ENCODE measurements at regions not wholly inside any gene's neighbourhood (a gene's known extent, or its start where the extent isn't known, plus 50 kb on each side); places are given as distances from the start of the nearest gene placed in this dataset.
"Not testable (repeated sequence)": the region's sequence is repeated elsewhere in the genome, so short reads cannot be mapped to it uniquely, and the experiment has no call there.

DNA sequence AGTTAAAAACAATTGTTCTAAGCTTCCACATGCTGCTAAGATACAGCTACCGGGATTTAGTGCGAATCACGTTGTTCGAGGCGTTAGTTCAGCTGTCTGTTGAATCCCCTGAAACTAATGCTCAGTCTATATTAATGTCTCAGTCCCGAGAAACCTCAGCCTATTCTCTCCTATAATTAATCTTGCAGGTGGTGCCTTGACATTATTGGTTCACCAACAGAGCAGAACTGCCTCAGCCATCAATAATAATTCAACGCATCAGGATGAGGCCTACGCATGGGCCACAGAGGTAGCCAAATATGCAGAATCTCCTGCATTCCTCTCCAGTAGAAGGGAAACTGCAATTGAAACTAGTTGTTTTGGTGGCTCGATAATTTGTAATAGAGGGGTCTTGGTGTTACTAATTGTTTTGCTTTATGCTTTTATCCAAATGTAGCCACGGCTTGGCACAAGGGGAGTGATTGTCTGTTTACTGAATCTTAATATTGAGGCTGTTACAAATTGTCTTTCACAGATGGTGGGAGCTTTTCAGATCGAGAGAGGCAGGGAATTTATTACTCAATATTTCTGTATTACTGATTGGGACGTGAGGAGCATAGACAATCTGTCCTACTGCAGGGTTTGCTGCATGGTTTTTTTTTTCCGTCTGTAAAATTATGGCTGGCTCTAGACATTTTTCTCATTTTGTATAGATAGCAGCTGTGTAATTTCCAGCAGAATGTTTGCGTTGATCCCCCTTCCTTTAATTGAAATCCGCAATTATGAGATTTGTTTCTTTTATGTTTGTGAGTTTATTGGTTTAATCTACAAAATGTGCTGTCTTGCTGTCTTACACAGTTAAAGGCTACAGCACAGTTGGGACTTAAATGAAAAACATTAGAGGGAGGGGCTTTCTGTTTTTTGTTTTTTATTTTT lies 1036.5 kb upstream of the NOVA1 start:
- in situ Hi-C loops (cut with HindIII; ENCODE audit: low pct_unique_long_range_greater_than_20kb, low sequenced_read_pairs): no loop called here
- no peak for DNase-seq (ENCODE audit: low read depth, low spot score)

DNA sequence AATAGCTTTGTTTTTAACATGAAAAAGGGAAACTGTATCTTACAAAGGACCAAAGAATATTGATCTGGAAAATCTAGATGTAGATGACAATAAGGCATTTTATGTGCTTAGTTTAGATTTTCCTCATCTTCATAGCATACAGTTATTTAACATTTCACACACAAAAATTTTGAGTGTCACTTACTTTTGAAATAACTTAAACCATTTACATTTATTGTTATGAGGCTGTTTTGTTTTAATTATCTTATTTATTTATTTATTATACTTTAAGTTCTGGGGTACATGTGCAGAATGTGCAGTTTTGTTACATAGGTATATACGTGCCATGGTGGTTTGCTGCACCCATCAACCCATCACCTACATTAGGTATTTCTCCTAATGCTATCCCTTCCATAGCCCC lies 1042.9 kb upstream of the NOVA1 start:
- in situ Hi-C loops (cut with HindIII; ENCODE audit: low pct_unique_long_range_greater_than_20kb, low sequenced_read_pairs); DNase-seq (ENCODE audit: low read depth, low spot score): not testable (repeated sequence)

DNA sequence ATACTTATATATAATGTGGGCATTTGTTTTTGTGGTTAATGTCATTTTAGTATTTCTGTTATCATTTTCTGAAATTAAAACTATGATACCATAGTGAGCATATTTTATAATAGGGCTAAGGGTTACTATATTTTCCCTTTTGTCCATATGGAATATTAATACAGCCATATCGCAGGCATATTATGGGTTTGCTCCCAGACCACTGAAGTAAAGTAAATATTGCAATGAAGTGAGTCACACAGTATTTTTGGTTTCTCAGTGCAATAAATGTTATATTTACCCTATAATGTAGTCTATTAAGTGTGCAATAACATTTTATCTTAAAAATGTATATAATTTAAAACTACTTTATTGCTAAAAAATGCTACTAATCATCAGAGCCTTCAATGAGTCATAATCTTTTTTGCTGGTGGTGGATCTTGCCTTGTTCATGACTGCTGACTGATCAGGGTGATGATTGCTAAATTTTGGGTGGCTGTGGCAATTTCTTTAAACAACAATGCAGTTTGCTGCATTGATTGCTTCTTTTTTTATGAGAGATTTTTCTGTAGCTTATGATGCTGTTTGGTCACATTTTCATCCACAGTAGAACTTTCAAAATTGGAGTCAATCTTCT lies 1044.5 kb upstream of the NOVA1 start:
- no peak for DNase-seq (ENCODE audit: low read depth, low spot score)

DNA sequence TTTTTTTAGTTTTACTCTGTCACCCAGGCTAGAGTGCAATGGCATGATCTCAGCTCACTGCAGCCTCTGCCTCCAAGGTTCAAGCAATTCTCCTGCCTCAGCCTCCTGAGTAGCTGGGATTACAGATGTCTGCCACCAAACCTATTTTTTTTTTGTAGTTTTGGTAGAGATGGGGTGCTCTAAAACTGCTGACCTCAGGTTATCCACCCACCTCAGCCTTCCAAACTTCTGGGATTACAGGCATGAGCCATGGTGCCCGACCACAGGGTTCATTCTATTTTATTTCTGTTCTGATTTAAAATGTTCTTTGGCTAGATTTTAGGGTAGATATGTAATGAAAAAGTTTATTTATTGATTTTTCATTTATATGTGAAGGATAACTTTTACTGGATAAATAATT lies 1062.8 kb upstream of the NOVA1 start:
- no peak for DNase-seq (ENCODE audit: low read depth, low spot score)

More for the DNA sequence above, 1044.5 kb upstream of the NOVA1 start:
- in situ Hi-C loops (cut with HindIII; ENCODE audit: low pct_unique_long_range_greater_than_20kb, low sequenced_read_pairs): no loop called here

DNA sequence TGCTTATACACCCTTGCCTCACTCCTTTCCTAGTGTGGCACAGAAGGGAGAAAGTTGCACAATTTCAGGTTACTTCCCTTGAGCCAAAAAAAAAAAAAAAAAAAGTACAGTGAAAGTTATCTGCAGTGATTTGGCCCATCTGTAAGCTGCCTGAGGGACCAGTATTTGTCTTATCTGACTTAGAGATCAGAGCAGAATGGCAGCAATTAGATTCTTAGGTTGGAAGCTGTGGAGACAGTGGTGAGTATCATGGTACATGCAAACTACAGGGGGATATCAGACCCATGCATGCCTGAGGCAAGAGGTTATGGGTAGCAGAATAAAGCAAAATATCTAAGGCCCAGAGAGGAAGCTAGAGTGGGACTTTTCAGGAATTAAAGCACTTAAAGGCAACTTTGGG lies 1070.7 kb upstream of the NOVA1 start:
- DNase-seq (ENCODE audit: low read depth, low spot score): no peak
- in situ Hi-C loops (cut with HindIII; ENCODE audit: low pct_unique_long_range_greater_than_20kb, low sequenced_read_pairs): no loop called here

More for the DNA sequence above, 1062.8 kb upstream of the NOVA1 start:
- in situ Hi-C loops (cut with HindIII; ENCODE audit: low pct_unique_long_range_greater_than_20kb, low sequenced_read_pairs): no loop called here

DNA sequence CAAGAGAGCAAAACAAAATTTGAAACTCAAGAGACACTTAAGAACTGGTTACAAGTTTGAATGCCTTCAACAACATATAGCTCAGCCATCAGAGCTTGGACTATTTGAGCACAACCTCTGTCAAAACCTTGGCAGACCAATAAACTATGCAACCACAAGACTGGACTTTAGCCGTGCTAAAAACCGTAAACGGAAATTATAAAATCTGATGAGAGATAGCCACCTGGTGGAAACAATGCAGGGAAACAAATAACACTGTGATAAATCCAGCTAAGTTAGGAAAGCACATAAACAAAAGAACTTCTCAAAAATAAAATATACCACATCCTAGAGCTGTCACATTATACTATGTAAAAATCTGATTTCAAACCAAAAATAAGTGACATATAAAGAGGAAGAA lies 1074.2 kb upstream of the NOVA1 start:
- peak; percentile 8 for DNase-seq (ENCODE audit: low read depth, low spot score)
- in situ Hi-C loops (cut with HindIII; ENCODE audit: low pct_unique_long_range_greater_than_20kb, low sequenced_read_pairs): no loop called here

DNA sequence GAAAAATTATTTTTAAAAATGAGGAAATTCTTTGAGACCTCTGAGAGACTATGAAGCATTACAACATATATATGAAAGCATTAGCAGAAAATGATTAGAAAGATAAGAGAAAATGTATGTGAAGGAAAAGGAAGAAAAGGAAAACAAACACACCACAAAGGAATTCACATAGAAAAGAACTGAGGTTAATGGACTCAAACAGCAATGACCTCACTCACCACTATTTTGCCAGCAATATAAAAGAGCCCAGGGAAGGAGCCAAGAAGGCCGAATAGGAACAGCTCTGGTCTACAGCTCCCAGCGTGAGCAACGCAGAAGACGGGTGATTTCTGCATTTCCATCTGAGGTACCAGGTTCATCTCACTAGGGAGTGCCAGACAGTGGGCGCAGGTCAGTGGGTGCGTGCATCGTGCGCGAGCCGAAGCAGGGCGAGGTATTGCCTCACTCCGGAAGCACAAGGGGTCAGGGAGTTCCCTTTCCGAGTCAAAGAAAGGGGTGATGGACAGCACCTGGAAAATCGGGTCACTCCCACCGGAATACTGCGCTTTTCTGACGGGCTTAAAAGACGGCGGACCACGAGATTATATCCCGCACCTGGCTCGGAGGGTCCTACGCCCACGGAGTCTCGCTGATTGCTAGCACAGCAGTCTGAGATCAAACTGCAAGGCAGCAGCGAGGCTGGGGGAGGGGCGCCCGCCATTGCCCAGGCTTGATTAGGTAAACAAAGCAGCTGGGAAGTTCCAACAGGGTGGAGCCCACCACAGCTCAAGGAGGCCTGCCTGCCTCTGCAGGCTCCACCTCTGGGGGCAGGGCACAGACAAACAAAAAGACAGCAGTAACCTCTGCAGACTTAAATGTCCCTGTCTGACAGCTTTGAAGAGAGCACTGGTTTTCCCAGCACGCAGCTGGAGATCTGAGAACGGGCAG lies 1075.2 kb upstream of the NOVA1 start:
- in situ Hi-C loops (cut with HindIII; ENCODE audit: low pct_unique_long_range_greater_than_20kb, low sequenced_read_pairs); DNase-seq (ENCODE audit: low read depth, low spot score): not testable (repeated sequence)

DNA sequence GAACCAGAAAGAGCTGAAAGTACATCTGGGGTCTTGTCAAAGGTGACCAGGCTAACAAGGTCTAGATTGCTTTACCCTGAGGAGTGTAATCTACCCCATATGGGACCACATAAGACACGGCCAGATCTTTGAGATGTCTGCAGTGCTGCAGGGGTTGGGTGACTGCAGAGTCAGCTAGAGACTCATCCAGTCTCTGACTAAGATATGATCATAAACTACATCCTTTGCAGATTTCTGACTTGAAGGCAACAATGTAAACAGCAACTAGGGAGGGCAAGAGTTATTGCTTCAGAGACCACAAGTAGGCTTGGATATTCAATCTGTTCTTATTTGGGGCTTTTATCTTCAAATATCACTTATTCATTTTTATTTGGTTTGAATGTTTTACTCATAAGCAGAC lies 1080.5 kb upstream of the FOXG1 start:
- in situ Hi-C loops (cut with HindIII; ENCODE audit: low pct_unique_long_range_greater_than_20kb, low sequenced_read_pairs): no loop called here
- no peak for DNase-seq (ENCODE audit: low read depth, low spot score)

DNA sequence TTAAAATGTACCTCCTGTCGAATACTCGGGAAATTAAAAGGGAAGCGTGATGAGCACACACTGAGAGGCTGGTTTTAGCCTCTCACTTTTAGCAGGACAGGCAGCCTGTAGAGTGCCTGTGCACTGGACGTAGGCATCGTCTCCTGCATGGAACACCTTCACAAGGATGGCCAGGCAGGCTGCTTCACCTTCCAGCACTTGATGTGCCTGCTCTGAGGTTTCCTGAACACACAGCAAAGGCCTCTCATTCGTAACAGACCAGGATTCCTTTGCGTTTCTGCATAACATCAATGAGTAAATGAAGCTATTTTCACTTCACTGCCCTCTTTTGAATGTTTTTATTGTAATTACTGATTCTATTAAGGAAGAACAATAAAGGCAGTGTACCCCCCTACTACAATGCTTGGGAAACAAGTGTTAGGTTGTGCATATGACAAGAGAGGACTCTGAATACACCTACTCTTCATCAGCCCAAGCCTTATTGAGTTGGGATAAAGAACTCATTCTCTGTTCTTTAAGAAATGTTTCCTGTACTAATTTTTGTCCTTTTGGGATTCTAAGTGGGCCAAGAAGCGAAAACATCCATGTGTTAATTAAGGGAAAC lies 1077.6 kb upstream of the FOXG1 start:
- no peak for DNase-seq (ENCODE audit: low read depth, low spot score)

DNA sequence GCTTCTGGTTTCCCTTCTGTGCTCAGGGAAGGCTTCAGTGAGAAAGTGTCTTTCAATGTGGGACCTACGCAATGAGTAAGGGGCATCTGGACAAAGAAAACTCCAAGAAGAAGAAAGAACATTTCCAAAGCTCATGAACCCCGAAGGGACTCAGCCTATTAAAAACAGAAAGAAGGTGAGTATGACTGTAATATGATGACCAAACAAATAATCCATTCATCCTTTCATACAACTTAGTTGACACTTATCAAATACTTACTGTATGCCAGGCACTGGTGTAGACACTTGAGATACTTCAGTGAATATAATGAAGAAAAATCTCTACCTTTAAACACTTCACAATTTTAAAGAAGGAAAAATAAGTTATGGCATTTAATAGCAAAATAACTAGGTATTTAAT lies 1054.2 kb upstream of the FOXG1 start:
- DNase-seq (ENCODE audit: low read depth, low spot score): no peak
- in situ Hi-C loops (cut with HindIII; ENCODE audit: low pct_unique_long_range_greater_than_20kb, low sequenced_read_pairs): no loop called here

More for the DNA sequence above, 1077.6 kb upstream of the FOXG1 start:
- in situ Hi-C loops (cut with HindIII; ENCODE audit: low pct_unique_long_range_greater_than_20kb, low sequenced_read_pairs): no loop called here

DNA sequence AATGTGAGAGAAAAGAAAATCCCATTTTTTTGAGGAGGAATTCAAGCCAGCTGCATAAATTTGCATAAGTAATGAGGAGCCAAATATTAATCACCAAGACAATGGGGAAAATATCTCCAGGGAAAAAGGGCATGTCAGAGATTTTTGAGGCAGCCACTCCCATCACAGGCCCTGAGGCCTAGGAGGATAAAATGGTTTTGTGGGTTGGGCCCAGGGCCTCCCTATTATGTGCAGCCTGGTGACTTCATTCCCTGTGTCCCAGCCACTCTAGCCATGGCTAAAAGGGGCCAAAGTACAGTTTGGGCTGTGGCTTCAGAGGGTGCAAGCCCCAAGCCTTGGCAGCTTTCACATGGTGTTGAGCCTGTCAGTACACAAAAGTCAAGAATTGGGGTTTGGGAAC lies 1051.0 kb upstream of the FOXG1 start:
- in situ Hi-C loops (cut with HindIII; ENCODE audit: low pct_unique_long_range_greater_than_20kb, low sequenced_read_pairs): no loop called here

DNA sequence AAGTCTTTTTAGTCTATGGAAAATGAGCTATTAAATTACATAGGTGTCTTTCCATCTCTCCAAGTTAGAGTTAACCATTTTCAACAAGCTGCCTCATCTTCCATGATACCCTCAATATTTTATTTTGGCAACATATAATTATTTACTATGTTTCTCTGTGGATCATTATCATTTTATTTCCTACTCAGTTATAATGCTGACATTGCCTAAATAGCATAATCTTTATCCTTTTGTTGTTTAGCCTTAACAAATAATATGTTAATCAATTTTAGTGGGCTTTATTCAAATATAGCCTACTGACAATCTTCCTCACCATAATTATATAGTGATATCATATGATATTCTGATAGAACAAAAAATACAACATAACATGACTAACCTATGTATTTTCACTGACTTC lies 1044.8 kb upstream of the FOXG1 start:
- no peak for DNase-seq (ENCODE audit: low read depth, low spot score)
- in situ Hi-C loops (cut with HindIII; ENCODE audit: low pct_unique_long_range_greater_than_20kb, low sequenced_read_pairs): no loop called here

More for the DNA sequence above, 1051.0 kb upstream of the FOXG1 start:
- DNase-seq (ENCODE audit: low read depth, low spot score): no peak

DNA sequence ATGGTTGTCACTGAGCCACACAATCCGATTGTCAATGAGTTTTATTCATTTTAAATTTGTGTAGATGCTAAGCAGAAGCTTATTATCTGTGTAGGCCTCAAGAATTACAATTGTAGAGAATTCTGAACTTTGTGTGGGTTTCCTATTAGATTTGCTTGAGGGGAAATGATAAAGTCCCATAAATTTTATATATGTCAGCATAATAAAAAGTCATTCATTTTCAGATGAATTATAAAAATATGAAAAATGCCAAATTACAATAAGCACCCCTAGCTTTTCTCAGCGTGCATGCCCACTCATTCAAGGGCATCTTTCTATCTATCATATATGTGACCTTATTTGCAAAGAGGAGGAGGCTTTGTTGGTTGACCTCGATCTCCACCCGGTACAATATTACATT lies 1041.1 kb upstream of the FOXG1 start:
- no peak for DNase-seq (ENCODE audit: low read depth, low spot score)
- in situ Hi-C loops (cut with HindIII; ENCODE audit: low pct_unique_long_range_greater_than_20kb, low sequenced_read_pairs): no loop called here

DNA sequence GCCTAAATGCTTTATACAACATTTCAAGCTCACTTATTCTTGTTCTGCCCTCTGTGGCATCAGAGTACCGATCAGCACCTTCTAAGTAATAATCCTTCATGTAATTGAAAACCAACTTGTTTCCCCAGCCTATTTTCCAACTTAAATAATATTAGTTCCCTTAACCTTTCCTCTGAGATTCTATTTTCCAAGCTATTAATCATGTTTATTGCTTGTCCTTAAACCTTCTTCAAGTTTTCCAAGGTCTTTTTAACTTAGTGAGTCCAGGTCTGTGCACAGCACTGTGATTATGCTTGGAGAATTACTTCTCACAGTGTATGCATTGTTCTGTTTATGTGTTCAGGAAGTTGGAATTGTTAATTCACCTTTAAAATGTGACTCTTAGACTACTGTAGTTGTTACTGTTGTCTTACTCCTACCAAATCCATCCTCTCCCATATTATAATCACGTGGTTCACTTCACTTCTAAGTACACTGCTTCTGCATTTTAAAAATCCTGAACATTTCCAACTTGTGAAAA lies 1039.3 kb upstream of the FOXG1 start:
- no peak for DNase-seq (ENCODE audit: low read depth, low spot score)
- in situ Hi-C loops (cut with HindIII; ENCODE audit: low pct_unique_long_range_greater_than_20kb, low sequenced_read_pairs): no loop called here

DNA sequence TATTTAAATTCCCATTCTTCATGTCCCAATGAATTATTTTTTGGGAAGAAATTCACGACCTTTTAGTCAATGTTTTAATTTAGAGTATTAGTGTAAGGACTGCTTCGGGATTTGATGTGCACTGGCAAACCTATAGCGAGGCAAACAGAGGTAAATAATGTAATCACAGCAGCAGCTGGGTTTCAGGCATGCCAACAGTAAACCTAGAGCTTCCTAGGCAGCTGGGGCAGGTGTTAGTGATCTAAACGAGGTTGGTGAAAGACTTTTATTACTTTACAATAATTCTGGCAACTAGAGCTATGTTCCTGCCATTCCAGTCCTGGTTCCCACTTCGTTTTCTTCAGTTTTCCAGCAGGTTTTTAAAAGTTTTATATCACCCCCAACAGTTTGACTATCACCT lies 1036.4 kb upstream of the FOXG1 start:
- in situ Hi-C loops (cut with HindIII; ENCODE audit: low pct_unique_long_range_greater_than_20kb, low sequenced_read_pairs): no loop called here
- no peak for DNase-seq (ENCODE audit: low read depth, low spot score)

DNA sequence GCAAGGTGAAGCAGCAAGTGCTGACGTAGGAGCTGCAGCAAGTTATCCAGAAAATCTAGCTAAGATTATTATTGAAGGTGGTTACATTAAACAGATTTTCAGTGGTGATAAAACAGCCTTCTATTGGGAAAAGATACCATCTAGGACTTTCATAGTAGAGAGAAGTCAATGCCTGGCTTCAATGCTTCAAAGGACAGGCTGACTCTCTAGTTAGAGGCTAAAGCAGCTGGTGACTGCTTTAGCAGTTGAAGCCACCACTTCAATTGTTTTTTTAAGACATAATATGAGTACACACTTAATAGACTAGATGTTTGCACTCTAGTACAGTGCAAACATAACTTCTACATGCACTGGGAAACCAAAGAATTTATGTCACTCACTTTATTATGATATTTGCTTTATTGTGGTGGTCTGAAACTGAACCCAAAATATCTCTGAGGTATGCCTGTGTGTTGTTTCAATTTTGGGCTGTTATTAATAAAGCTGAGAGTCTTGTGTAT lies 1026.9 kb upstream of the FOXG1 start:
- no peak for DNase-seq (ENCODE audit: low read depth, low spot score)
- in situ Hi-C loops (cut with HindIII; ENCODE audit: low pct_unique_long_range_greater_than_20kb, low sequenced_read_pairs): no loop called here

DNA sequence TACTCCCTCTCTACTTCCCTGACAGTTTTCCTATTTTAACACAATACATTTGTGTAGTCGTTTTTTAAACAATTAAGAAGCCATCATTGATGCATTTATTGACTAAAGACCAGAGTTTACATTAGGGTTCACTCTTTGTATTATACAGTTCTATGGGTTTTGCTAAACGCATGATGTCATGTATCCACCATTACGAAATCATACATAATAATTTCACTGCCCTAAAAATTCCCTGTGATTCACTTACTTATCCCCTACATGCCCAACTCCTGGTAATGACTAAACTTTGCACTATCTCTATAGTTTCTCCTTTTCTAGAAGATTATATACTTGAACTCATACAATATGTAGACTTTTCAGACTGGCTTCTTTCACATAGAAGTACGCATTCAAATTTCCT lies 1016.5 kb upstream of the FOXG1 start:
- no peak for DNase-seq (ENCODE audit: low read depth, low spot score)
- in situ Hi-C loops (cut with HindIII; ENCODE audit: low pct_unique_long_range_greater_than_20kb, low sequenced_read_pairs): no loop called here

Measured in SK-MEL-5 (cell line).